ENCODE measurements at regions not wholly inside any gene's neighbourhood (a gene's known extent, or its start where the extent isn't known, plus 50 kb on each side); places are given as distances from the start of the nearest gene placed in this dataset.

- CTCF ChIA-PET (ENCODE audit: partially characterized antibody): interaction anchor here (1.3 to 1.5 kb wide), 3 partner anchors 12 to 646 kb away, joined by 3 read pairs; no protein-coding TSS in a partner anchor
- no peaks in the 10 kb centered on the region for H3K9me3 ChIP-seq (ENCODE audit: insufficient read depth in 2 of 2, low read depth in 1 of 2, low read length in 1 of 2)
- no peaks in the 10 kb centered on the region for H3K79me2 ChIP-seq (ENCODE audit: control insufficient read depth in 1 of 2, insufficient read depth in 2 of 2, low read length in 2 of 2)
- H3K36me3 ChIP-seq (ENCODE audit: control insufficient read depth in 2 of 4, insufficient read depth in 4 of 4, low read length in 3 of 4): no peaks in the 10 kb centered on the region
- no peaks in the 10 kb centered on the region for H4K20me1 ChIP-seq (replicated peaks in 1 of 2; ENCODE audit: control insufficient read depth in 1 of 2, insufficient read depth in 2 of 2, low read length in 2 of 2)
- FAIRE-seq (no peak), DNase-seq (ENCODE audit: low read depth in 1 of 2, low spot score in 2 of 2) (no peak)
- H4K8ac ChIP-seq (ENCODE audit: extremely low read depth, insufficient read depth, low read length): no peak overlapping the region
- no peak for TF ChIP-seq HDAC2 (IDR thresholded peaks at IDR 0.05; ENCODE audit: borderline replicate concordance in 1 of 2, low read depth in 2 of 2, low read length in 2 of 2)
- TF ChIP-seq KDM4A (IDR thresholded peaks at IDR 0.05; ENCODE audit: low read depth, low read length, severe bottlenecking): no peak
- TF ChIP-seq CREB1 (IDR thresholded peaks at IDR 0.05): no peak
- TF ChIP-seq USF2 (IDR thresholded peaks at IDR 0.05; ENCODE audit: low read length): no peak
- TF ChIP-seq EZH2 (IDR thresholded peaks at IDR 0.05; ENCODE audit: low read depth, low read length, severe bottlenecking): no peak
- H3K18ac ChIP-seq (ENCODE audit: extremely low read depth, low read length): no peak overlapping the region
- no peak overlapping the region for H2BK5ac ChIP-seq (ENCODE audit: low read depth, low read length)
- no peak overlapping the region for H2BK15ac ChIP-seq (ENCODE audit: low read length)
- peaks cover 0 to 4% (median 0%) of the 10 kb centered on the region in 4 experiments; a peak in 3 of 7 replicates for H3K27me3 ChIP-seq (replicated peaks in 1 of 4; ENCODE audit: control insufficient read depth in 3 of 4, extremely low read depth in 1 of 4, insufficient read depth in 3 of 4, low read length in 3 of 4)
- H2BK12ac ChIP-seq (ENCODE audit: low read depth, low read length): no peak overlapping the region
- H3K23me2 ChIP-seq (ENCODE audit: low read depth, low read length): no peaks in the 10 kb centered on the region
- H4K91ac ChIP-seq (replicated peaks; ENCODE audit: insufficient read length, low read length): no peak overlapping the region
- H3K56ac ChIP-seq (replicated peaks; ENCODE audit: insufficient read length, low read depth, low read length): no peak overlapping the region
- no peak overlapping the region for H2AFZ ChIP-seq (ENCODE audit: low read length)
- no peak overlapping the region for H3K14ac ChIP-seq (ENCODE audit: insufficient read length)
- POLR2A ChIA-PET (ENCODE audit: partially characterized antibody): no interaction called here
- WGBS, 2 experiments (ENCODE audit: extremely low coverage in 1 of 2, insufficient coverage in 1 of 2, insufficient read length in 1 of 2, insufficient replicate concordance in 2 of 2, low coverage in 1 of 2, low lambda C conversion rate in 2 of 2, missing lambda C conversion rate in 1 of 2): 90% methylated on average over 6 of the region's 6 CpGs; no CpG with 5 or more reads in 1 of the 2 experiments
- H3K4me3 ChIP-seq (ENCODE audit: extremely low read depth in 1 of 4, insufficient read depth in 2 of 4, low read depth in 3 of 4, low read length in 4 of 4): no peak overlapping the region
- H3K27ac ChIP-seq (ENCODE audit: low read depth, low read length): no peak overlapping the region
- H4K5ac ChIP-seq (ENCODE audit: insufficient read length, low read depth, low read length): no peak overlapping the region
- H3K4me2 ChIP-seq (ENCODE audit: insufficient read depth in 1 of 2, low read depth in 2 of 2, low read length in 2 of 2): no peak overlapping the region
- H3K79me1 ChIP-seq (ENCODE audit: low read depth, low read length): no peaks in the 10 kb centered on the region
- no peaks in the 10 kb centered on the region for H3K4me1 ChIP-seq (replicated peaks in 1 of 4; ENCODE audit: control insufficient read depth in 3 of 4, insufficient read depth in 4 of 4, low read length in 3 of 4)
- H3K4ac ChIP-seq (replicated peaks; ENCODE audit: insufficient read length, low read depth, low read length): no peak overlapping the region
- no peak overlapping the region for H3K9ac ChIP-seq (replicated peaks in 1 of 4; ENCODE audit: extremely low read depth in 1 of 4, low read depth in 3 of 4, low read length in 3 of 4)
- H2AK5ac ChIP-seq (ENCODE audit: low read depth, low read length): 0 out of 2 replicates have a peak overlapping the region, but pooled peaks have one; percentile 1
- H3K23ac ChIP-seq (ENCODE audit: insufficient read length): no peak overlapping the region
- no peak overlapping the region for H2BK120ac ChIP-seq (replicated peaks; ENCODE audit: low read depth, low read length)
- H2BK20ac ChIP-seq (ENCODE audit: low read length): no peak overlapping the region
Observed at GRCh38 chr1:17935230-17935629, 172.4 kb upstream of the IGSF21 start.
